ENCODE measurements at regions not wholly inside any gene's neighbourhood (a gene's known extent, or its start where the extent isn't known, plus 50 kb on each side); places are given as distances from the start of the nearest gene placed in this dataset.

DNA sequence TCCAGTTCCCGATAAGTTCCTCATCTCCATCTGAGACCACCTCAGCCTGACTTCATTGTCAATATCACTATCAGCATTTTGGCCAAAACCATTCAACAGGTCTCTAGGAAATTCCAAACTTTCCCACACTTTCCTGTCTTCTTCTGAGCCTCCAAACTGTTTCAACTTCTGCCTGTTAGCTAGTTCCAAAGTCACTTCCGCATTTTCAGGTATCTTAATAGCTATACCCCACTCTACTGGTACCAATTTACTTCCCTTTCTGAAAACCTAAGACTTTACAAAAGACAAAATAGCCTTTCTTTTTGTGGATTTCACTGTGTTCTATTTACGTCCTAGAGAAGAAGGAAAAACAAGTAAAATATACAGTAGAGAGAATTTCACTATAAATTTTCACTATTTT lies 147.0 kb upstream of the FMN2 start:
- ChIA-PET POLR2A (no interaction called here), CTCF (interaction anchor here (1.2 to 1.6 kb wide), 2 partner anchors 31 to 61 kb away, joined by 3 to 4 read pairs; no protein-coding TSS in a partner anchor)
- TF ChIP-seq, protein P1, sequence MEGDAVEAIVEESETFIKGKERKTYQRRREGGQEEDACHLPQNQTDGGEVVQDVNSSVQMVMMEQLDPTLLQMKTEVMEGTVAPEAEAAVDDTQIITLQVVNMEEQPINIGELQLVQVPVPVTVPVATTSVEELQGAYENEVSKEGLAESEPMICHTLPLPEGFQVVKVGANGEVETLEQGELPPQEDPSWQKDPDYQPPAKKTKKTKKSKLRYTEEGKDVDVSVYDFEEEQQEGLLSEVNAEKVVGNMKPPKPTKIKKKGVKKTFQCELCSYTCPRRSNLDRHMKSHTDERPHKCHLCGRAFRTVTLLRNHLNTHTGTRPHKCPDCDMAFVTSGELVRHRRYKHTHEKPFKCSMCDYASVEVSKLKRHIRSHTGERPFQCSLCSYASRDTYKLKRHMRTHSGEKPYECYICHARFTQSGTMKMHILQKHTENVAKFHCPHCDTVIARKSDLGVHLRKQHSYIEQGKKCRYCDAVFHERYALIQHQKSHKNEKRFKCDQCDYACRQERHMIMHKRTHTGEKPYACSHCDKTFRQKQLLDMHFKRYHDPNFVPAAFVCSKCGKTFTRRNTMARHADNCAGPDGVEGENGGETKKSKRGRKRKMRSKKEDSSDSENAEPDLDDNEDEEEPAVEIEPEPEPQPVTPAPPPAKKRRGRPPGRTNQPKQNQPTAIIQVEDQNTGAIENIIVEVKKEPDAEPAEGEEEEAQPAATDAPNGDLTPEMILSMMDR (IDR thresholded peaks at IDR 0.05; ENCODE audit: insufficient read depth, low read length, missing control alignments) = no peak
- H3K4me3 ChIP-seq (ENCODE audit: low read depth, low read length) = no peak overlapping the region
- no peak for DNase-seq (ENCODE audit: low read depth, low spot score)

DNA sequence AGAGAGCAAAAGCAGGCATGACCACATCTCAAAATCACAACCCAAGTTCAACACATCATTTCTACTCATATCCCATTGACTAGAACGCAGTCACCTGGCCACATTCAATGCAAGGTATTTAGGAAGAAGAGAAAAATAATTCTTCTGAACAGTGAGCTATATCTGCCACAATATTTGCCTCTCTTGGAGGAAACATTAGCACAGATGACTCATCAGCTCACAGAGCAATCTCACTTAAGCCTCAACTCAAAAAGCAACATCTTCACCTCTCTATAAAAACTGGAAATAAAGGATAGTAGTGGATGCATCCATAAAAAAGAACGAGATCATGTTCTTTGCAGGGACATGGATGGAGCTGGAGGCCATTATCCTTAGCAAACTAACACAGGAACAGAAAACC lies 143.9 kb upstream of the FMN2 start:
- H3K4me3 ChIP-seq (ENCODE audit: low read depth, low read length) = no peak overlapping the region
- DNase-seq (ENCODE audit: low read depth, low spot score) = no peak
- CTCF ChIA-PET = interaction anchor here (1.1 to 10.9 kb wide), 4 partner anchors 11 to 40 kb away, joined by 4 to 110 read pairs (median 4); no protein-coding TSS in a partner anchor
- TF ChIP-seq, protein P1 (IDR thresholded peaks at IDR 0.05; ENCODE audit: insufficient read depth, low read length, missing control alignments) = no peak
- POLR2A ChIA-PET = no interaction called here

DNA sequence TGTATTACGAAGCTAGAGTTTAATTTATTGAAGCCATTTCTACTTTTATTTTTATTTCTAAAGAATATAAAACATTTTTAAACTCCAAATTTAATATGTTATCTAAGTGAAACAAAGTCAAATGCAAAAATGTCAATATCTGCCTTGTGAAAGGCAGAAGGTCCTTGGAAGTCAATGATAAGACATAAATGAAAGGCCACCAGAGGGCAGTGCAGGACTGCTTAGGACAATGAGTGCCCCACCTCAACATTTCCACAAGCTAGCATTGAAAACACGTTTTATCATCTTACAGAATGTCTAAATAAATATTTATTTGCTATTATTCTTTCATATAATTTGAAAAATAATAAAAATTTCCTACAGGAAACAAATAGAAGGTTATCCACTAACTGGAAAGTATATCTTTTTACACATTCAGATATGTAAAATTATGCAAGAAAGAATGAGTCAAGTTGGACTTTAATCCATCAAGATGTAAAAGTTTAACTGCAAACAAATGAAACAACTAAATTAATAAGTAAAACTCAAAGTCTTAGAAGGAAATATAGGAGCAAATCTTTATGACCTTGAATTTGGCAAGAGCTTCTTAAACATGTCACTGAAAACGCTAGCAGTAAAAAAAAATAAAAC lies 140.1 kb upstream of the FMN2 start:
- TF ChIP-seq, protein P1 (IDR thresholded peaks at IDR 0.05; ENCODE audit: insufficient read depth, low read length, missing control alignments) = peak; percentile 64
- ChIA-PET POLR2A (no interaction called here), CTCF (interaction anchor here (0.7 to 10.9 kb wide), 23 partner anchors 7 to 741 kb away, joined by 3 to 110 read pairs (median 6); no protein-coding TSS in a partner anchor)
- no peak overlapping the region for H3K4me3 ChIP-seq (ENCODE audit: low read depth, low read length)
- DNase-seq (ENCODE audit: low read depth, low spot score) = peak; percentile 26

DNA sequence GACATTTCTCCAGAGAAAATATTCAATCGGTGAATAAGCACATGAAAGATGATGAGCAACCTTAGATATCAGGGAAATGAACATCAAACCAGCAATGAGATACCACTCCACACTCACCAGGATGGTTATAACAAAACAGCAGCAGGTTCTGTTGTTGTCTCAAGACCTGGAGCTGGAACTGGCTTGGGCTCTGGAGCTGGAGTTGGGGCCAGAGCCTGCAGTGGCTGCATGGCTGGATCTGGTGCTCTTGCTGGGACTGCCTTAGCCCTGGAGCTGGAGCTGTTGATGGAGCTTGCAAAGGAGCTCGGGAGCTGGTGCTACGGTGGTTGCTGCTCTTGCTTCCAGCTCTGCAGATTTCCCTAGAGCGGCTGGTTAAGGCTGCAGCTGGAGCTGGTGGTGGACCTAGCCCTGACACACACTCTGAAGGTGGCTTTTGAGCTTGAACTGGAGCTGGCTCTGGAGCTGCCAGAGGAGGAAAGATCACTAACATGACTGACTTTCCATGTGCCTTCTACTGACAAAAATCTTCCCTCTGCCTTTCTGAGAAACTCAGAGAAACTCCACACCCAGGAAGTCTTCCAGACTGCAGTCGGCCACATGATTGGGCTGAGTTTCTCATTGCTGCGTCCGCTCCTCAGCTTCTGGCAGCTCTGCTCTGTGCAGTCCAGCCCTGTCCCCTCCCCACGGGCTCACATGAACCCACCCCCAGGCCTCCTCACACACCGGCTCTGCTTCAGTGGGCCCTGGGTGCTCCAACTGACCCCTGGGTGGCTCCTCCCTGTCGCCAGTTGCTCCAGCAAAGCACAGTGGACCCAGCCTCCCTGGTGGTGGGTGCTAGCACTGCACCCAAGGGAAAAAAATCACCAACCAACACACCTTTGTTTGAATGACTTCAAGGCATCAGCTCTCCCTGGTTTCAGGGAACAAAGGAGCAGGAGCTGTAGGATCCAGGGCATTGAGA lies 139.1 kb upstream of the FMN2 start:
- CTCF ChIA-PET = interaction anchor here (0.8 to 10.9 kb wide), 17 partner anchors 10 to 160 kb away, joined by 3 to 110 read pairs (median 12); no protein-coding TSS in a partner anchor
- POLR2A ChIA-PET = no interaction called here
- TF ChIP-seq, protein P1 (IDR thresholded peaks at IDR 0.05; ENCODE audit: insufficient read depth, low read length, missing control alignments) = peak; percentile 58
- DNase-seq (ENCODE audit: low read depth, low spot score) = no peak
- no peak overlapping the region for H3K4me3 ChIP-seq (ENCODE audit: low read depth, low read length)

DNA sequence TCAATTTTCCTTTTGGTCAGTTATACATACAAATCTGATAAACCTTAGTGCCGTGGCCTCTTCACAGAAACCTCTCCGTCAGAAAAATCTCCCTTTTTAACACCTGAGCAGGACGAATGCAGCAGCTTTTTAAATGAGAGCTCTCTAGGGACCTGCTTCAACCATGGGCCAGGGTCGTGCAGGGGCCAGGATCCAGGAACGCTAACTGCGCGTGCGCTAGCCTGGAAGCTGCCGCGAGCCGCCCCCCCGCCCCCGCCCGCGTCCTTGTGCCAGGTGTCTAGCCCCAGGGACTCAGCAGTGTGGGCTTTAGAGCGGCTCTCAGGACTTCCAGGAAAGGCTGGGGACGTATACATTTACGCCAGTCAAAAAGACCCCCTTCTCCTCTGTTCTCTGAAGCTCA lies 136.8 kb upstream of the FMN2 start:
- TF ChIP-seq, protein P1 (IDR thresholded peaks at IDR 0.05; ENCODE audit: insufficient read depth, low read length, missing control alignments) = no peak
- H3K4me3 ChIP-seq (ENCODE audit: low read depth, low read length) = no peak overlapping the region
- ChIA-PET POLR2A (no interaction called here), CTCF (interaction anchor here (0.8 to 10.9 kb wide), 4 partner anchors 9 to 733 kb away, joined by 3 to 110 read pairs (median 52); no protein-coding TSS in a partner anchor)
- DNase-seq (ENCODE audit: low read depth, low spot score) = no peak

DNA sequence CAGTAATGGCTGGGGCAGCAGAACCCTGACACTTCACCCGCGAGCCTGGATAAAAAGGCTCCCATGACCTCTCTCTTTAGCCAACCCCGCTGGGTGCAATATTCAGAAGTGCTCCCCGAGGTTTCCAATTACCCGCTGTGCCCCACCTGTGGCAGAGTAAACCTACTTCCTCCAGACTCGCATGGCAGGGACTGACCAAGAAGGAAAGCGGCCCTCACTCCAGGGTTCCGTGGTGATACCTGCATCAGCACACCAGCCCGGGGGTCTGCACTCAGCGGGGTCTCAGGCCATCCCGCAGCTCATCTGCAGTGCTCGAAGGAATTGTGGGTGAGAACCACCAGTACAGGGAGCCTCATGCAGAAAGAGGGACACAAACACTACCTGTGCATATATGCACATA lies 136.3 kb upstream of the FMN2 start:
- POLR2A ChIA-PET = no interaction called here
- CTCF ChIA-PET = interaction anchor here (0.8 to 10.9 kb wide), 4 partner anchors 9 to 732 kb away, joined by 3 to 110 read pairs (median 52); no protein-coding TSS in a partner anchor
- TF ChIP-seq, protein P1 (IDR thresholded peaks at IDR 0.05; ENCODE audit: insufficient read depth, low read length, missing control alignments) = no peak
- no peak for DNase-seq (ENCODE audit: low read depth, low spot score)
- H3K4me3 ChIP-seq (ENCODE audit: low read depth, low read length) = no peak overlapping the region
